Kidney (tissue), 13 donors: ENCODE measurements at regions not wholly inside any gene's neighbourhood (a gene's known extent, or its start where the extent isn't known, plus 50 kb on each side); places are given as distances from the start of the nearest gene placed in this dataset.

Experiments
- DNase-seq, 5 donors: peaks; one replicate each; pipeline ENCODE4 v3.0.0-alpha.2; 2013 to 2020
- FAIRE-seq: peaks from 2 replicates; lab custom pipeline; 2012; peaks lifted over from hg19 to GRCh38; lab: Jason Lieb, UNC
- H3K27ac ChIP-seq, 2 donors: one replicate each; pipeline ENCODE4 v1.7.0; 2013; ENCODE audit warnings: low read depth in 2 of 2, low read length in 2 of 2, inconsistent platforms in 1 of 2
- H3K27me3 ChIP-seq: one replicate; pipeline ENCODE4 v1.7.1; 2013; ENCODE audit warnings: low read length, inconsistent platforms; ENCODE audit not compliant: control insufficient read depth, insufficient read depth
- H3K36me3 ChIP-seq, 3 donors: one replicate each; pipeline versions ENCODE4 v1.7.0 to v1.7.1; 2013; ENCODE audit warnings: low read length in 3 of 3, control low read depth in 1 of 3, inconsistent platforms in 1 of 3; ENCODE audit not compliant: insufficient read depth in 3 of 3, control insufficient read depth in 2 of 3
- H3K4me1 ChIP-seq, 3 donors: one replicate each; pipeline versions ENCODE4 v1.7.0 to v1.7.1; 2013; ENCODE audit warnings: low read length in 3 of 3, inconsistent platforms in 1 of 3, low read depth in 1 of 3; ENCODE audit not compliant: control insufficient read depth in 2 of 3, insufficient read depth in 2 of 3
- H3K4me3 ChIP-seq, 3 donors: one replicate each; pipeline versions ENCODE4 v1.7.0 to v1.8.1; 2013; ENCODE audit warnings: low read length in 3 of 3, control low read depth in 1 of 3, inconsistent platforms in 1 of 3
- H3K9ac ChIP-seq, 3 donors: one replicate each; pipeline versions ENCODE4 v1.7.0 to v1.7.1; 2013; ENCODE audit warnings: low read length in 3 of 3, control low read depth in 1 of 3, inconsistent platforms in 1 of 3
- H3K9me3 ChIP-seq, 3 donors: one replicate each; pipeline versions ENCODE4 v1.7.0 to v1.7.1; 2013; ENCODE audit warnings: low read length in 3 of 3, control low read depth in 1 of 3, inconsistent platforms in 1 of 3; ENCODE audit not compliant: control insufficient read depth in 2 of 3, insufficient read depth in 1 of 3
- intact Hi-C: fragments of 100-400 bp; cut with DNase I; formaldehyde crosslinking; loops from one replicate; pipeline ENCODE4 v1.11.1; 2022
- TF ChIP-seq, protein P1 (sequence below): IDR thresholded peaks from 3 replicates; pipeline ENCODE4 v1.5.1; 2012; ENCODE audit warnings: mild to moderate bottlenecking, moderate library complexity, borderline replicate concordance; ENCODE audit not compliant: insufficient read depth; ENCODE audit errors: extremely low read depth
- donor health status: control.
- donor health status: control.
- donor health status: control.
- donor health status: control.
- donor health status: control.
- donor health status: DM: yes; HTN: yes; CAD: no.
- donor health status: Normal renal cell carcinoma (clear cell type).

DNA sequence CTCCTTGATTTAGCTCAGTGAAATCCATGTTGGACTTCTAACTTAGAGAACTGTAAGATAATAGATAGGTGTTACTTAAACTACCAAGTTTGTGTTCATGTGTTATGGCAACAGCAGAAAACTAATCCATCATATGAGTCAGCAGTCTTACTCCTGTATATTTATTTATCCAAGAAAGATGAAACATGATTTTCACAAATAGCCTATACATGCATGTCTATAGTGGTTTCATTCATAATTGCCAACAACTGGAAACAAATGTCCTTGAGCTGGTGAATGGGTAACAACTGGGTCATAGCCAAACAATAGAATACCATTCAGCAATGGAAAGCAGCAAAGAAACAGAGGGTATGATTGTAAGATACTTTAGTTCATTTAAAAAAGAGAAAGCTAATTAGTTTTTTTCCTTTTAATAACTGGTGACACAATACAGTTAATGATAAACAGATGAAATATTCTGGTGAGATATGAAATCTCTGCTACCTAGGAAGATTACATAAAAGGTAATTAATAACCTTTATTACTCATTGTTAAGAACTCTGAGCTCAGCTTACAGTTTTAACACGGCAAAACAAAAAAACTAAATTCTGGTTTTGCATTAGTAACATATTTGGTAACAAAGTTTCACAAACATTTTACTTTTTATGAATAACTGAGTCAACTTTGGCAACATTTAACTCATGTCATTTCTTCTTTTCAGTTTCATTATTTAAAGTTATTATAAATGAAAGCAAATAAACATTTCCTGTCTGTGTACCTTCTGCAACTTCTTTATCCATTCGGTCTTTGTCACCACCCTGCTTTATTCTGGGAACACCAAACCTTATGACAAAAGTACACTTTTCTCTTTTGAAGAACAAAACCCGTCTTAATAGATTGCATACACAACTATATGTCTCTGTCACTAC is 181.3 kb downstream of the LIG4 start:
- Histone ChIP-seq H3K27ac (no peak overlapping the region), H3K4me1 (no peaks in the 10 kb centered on the region), H3K9ac (no peak overlapping the region), H3K36me3 (no peaks in the 10 kb centered on the region), H3K27me3 (no peaks in the 10 kb centered on the region), H3K9me3 (no peaks in the 10 kb centered on the region), H3K4me3 (no peak overlapping the region)
- intact Hi-C loops: no loop called here
- TF ChIP-seq, protein P1, sequence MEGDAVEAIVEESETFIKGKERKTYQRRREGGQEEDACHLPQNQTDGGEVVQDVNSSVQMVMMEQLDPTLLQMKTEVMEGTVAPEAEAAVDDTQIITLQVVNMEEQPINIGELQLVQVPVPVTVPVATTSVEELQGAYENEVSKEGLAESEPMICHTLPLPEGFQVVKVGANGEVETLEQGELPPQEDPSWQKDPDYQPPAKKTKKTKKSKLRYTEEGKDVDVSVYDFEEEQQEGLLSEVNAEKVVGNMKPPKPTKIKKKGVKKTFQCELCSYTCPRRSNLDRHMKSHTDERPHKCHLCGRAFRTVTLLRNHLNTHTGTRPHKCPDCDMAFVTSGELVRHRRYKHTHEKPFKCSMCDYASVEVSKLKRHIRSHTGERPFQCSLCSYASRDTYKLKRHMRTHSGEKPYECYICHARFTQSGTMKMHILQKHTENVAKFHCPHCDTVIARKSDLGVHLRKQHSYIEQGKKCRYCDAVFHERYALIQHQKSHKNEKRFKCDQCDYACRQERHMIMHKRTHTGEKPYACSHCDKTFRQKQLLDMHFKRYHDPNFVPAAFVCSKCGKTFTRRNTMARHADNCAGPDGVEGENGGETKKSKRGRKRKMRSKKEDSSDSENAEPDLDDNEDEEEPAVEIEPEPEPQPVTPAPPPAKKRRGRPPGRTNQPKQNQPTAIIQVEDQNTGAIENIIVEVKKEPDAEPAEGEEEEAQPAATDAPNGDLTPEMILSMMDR: no peak
- FAIRE-seq: no peak
- no peak for DNase-seq

DNA sequence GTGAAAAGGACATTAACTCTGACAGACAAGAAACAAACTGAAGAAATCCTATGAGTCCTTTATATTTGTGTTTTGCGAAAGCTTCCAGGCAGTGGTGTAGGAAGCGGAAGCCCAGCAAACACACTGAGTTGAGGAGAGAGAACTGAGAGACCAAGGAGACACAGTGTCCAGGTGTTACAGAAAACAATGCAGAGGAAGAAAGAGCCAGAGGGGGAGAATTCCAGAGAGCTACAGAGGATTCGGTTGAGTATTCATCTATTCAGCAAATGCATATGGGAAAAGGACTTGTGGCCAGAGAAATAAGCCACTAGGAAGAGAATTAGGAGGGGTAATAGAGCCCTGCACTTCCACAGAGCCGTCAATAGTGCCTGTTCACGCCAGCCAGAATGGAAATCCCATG is 183.5 kb downstream of the LIG4 start:
- TF ChIP-seq, protein P1: no peak
- H3K36me3 ChIP-seq: no peaks in the 10 kb centered on the region
- no peak for DNase-seq
- no peaks in the 10 kb centered on the region for H3K4me1 ChIP-seq
- H3K27me3 ChIP-seq: no peaks in the 10 kb centered on the region
- intact Hi-C loops: no loop called here
- no peak for FAIRE-seq
- H3K9me3 ChIP-seq: no peaks in the 10 kb centered on the region
- H3K4me3 ChIP-seq: no peak overlapping the region
- H3K27ac ChIP-seq: no peak overlapping the region
- H3K9ac ChIP-seq: no peak overlapping the region

DNA sequence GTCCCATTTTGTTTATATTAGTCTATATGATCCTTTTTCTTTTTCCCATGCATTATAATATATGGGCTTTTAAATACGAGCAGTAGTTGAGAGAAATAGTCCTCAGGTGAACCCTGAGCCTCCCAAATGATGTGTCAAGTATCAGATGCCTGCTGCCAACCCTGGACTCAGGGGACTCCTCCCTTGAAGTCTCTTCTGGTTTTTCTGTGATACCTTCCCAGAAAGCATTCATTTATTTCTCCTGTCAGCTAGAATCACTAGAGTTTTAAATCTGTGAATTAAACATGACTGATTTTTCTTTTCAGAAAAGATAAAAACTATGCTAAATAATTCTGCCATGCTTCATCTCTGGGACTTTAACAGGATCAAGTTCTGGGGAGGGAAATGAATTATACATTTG is 184.6 kb downstream of the LIG4 start:
- DNase-seq (no peak), FAIRE-seq (no peak)
- H3K27me3 ChIP-seq: no peaks in the 10 kb centered on the region
- no peak overlapping the region for H3K4me3 ChIP-seq
- no peak overlapping the region for H3K27ac ChIP-seq
- H3K36me3 ChIP-seq: no peaks in the 10 kb centered on the region
- TF ChIP-seq, protein P1: no peak
- no peaks in the 10 kb centered on the region for H3K4me1 ChIP-seq
- H3K9me3 ChIP-seq: no peaks in the 10 kb centered on the region
- H3K9ac ChIP-seq: no peak overlapping the region
- intact Hi-C loops: no loop called here
